Thyroid gland (tissue), 4 donors: ENCODE measurements at regions not wholly inside any gene's neighbourhood (a gene's known extent, or its start where the extent isn't known, plus 50 kb on each side); places are given as distances from the start of the nearest gene placed in this dataset.

Experiments
- DNase-seq, 2 donors: peaks; one replicate each; pipeline ENCODE4 v3.0.0-alpha.2; 2019
- H3K27ac ChIP-seq, 3 donors: fragments of 200-600 bp; sonication (generic); 1 replicate in 2 of 3; 2 replicates in 1 of 3; pipeline ENCODE4 v1.5.1; 2016 to 2019; ENCODE audit warnings: mild to moderate bottlenecking in 1 of 3, moderate library complexity in 1 of 3
- H3K27me3 ChIP-seq: fragments of 200-600 bp; sonication (generic); one replicate; pipeline ENCODE4 v1.5.1; 2019
- H3K36me3 ChIP-seq, 2 donors: fragments of 200-600 bp; sonication (generic); one replicate each; pipeline ENCODE4 v1.5.1; 2016 to 2019
- H3K4me1 ChIP-seq, 2 donors: fragments of 200-600 bp; sonication (generic); one replicate each; pipeline ENCODE4 v1.5.1; 2017 to 2019
- H3K4me3 ChIP-seq, 3 donors: fragments of 200-600 bp; sonication (generic); replicated peaks in 1 of 3; 1 replicate in 2 of 3; 2 replicates in 1 of 3; pipeline ENCODE4 v1.5.1; 2016; ENCODE audit warnings: mild to moderate bottlenecking in 1 of 3
- H3K9me3 ChIP-seq: fragments of 200-600 bp; sonication (generic); one replicate; pipeline ENCODE4 v1.5.1; 2017
- CTCF ChIP-seq, 6 experiments: fragments of 200-600 bp in 3 of 6; fragments of 450-650 bp in 3 of 6; sonication (generic) in 3 of 6; IDR thresholded peaks; one replicate each; pipeline ENCODE4 v1.5.1; 2016 to 2019; ENCODE audit warnings: antibody characterized with exemption in 6 of 6, mild to moderate bottlenecking in 2 of 6, inconsistent platforms in 1 of 6, moderate library complexity in 1 of 6
- POLR2A ChIP-seq, 2 donors: fragments of 450-650 bp; IDR thresholded peaks; one replicate each; pipeline ENCODE4 v1.6.1; 2017; ENCODE audit warnings: antibody characterized with exemption in 2 of 2, mild to moderate bottlenecking in 2 of 2, moderate library complexity in 1 of 2
- WGBS, 2 donors: methylation state at CpG; one replicate each; pipeline ENCODE4 v1.1.5; 2017; 5-methylcytosine and 5-hydroxymethylcytosine counted together
- intact Hi-C: fragments of 100-400 bp; cut with DNase I; formaldehyde crosslinking; loops from one replicate; pipeline ENCODE4 v1.15.1; 2023

GRCh38 chr5:18802336-18802735, 1168.1 kb downstream of the TAF11L14 start:
- Histone ChIP-seq H3K9me3 (no peaks in the 10 kb centered on the region), H3K4me3 (no peak overlapping the region), H3K27ac (no peak overlapping the region), H3K27me3 (no peaks in the 10 kb centered on the region), H3K4me1 (no peaks in the 10 kb centered on the region), H3K36me3 (no peaks in the 10 kb centered on the region)
- no peak for DNase-seq
- 81 to 85% methylated on average over 2 of the region's 2 CpGs for WGBS, 2 donors
- TF ChIP-seq POLR2A (IDR thresholded peaks at IDR 0.05) = no peak
- no peak for TF ChIP-seq CTCF (IDR thresholded peaks at IDR 0.05)
- intact Hi-C loops = no loop called here

GRCh38 chr5:18805376-18805775, 1171.1 kb downstream of the TAF11L14 start:
- DNase-seq = no peak
- H3K4me1 ChIP-seq = no peaks in the 10 kb centered on the region
- WGBS, 2 donors = 52 to 77% methylated on average over 2 of the region's 2 CpGs
- H3K27ac ChIP-seq = no peak overlapping the region
- H3K4me3 ChIP-seq = no peak overlapping the region
- TF ChIP-seq POLR2A (IDR thresholded peaks at IDR 0.05) = no peak
- TF ChIP-seq CTCF (IDR thresholded peaks at IDR 0.05) = no peak
- H3K9me3 ChIP-seq = no peaks in the 10 kb centered on the region
- no peaks in the 10 kb centered on the region for H3K36me3 ChIP-seq
- intact Hi-C loops = no loop called here
- no peaks in the 10 kb centered on the region for H3K27me3 ChIP-seq

- intact Hi-C loops = no loop called here
- Histone ChIP-seq H3K4me3 (no peak overlapping the region), H3K27me3 (no peaks in the 10 kb centered on the region), H3K36me3 (no peaks in the 10 kb centered on the region), H3K4me1 (no peaks in the 10 kb centered on the region), H3K27ac (no peak overlapping the region), H3K9me3 (no peaks in the 10 kb centered on the region)
- no peak for DNase-seq
- 91% methylated on average over 10 of the region's 10 CpGs for WGBS, 2 donors
- TF ChIP-seq CTCF (IDR thresholded peaks at IDR 0.05) (no peak), POLR2A (IDR thresholded peaks at IDR 0.05) (no peak)
Measured at GRCh38 chr5:18807256-18808149, 1173.2 kb downstream of the TAF11L14 start.

GRCh38 chr5:18811661-18812060, 1176.3 kb downstream of the CDH18 start:
- TF ChIP-seq CTCF (IDR thresholded peaks at IDR 0.05) (no peak), POLR2A (IDR thresholded peaks at IDR 0.05) (no peak)
- no peaks in the 10 kb centered on the region for H3K36me3 ChIP-seq
- no peaks in the 10 kb centered on the region for H3K9me3 ChIP-seq
- no peaks in the 10 kb centered on the region for H3K4me1 ChIP-seq
- no peak overlapping the region for H3K4me3 ChIP-seq
- H3K27ac ChIP-seq = no peak overlapping the region
- 43 to 57% methylated on average over 4 of the region's 4 CpGs for whole genome bisulfite sequencing, 2 donors
- no peak for DNase-seq
- intact Hi-C loops = no loop called here
- H3K27me3 ChIP-seq = no peaks in the 10 kb centered on the region

GRCh38 chr5:18828351-18828750, 1159.6 kb downstream of the CDH18 start:
- Histone ChIP-seq H3K27me3 (no peaks in the 10 kb centered on the region), H3K27ac (no peak overlapping the region), H3K36me3 (no peaks in the 10 kb centered on the region), H3K4me3 (no peak overlapping the region), H3K9me3 (no peaks in the 10 kb centered on the region), H3K4me1 (no peaks in the 10 kb centered on the region)
- intact Hi-C loops = no loop called here
- WGBS, 2 donors = 90 to 98% methylated on average over 1 of the region's 1 CpG
- DNase-seq = no peak
- TF ChIP-seq CTCF (IDR thresholded peaks at IDR 0.05) (no peak), POLR2A (IDR thresholded peaks at IDR 0.05) (no peak)
